HG02642 (cell line): ENCODE measurements at regions not wholly inside any gene's neighbourhood (a gene's known extent, or its start where the extent isn't known, plus 50 kb on each side); places are given as distances from the start of the nearest gene placed in this dataset.

Experiments used
- ATAC-seq: cut with Tn5 transposase; IDR thresholded peaks from one replicate; pipeline ENCODE4 v1.9.1; 2021; ENCODE audit warnings: mild to moderate bottlenecking; ENCODE audit not compliant: unreplicated experiment, poor library complexity

DNA sequence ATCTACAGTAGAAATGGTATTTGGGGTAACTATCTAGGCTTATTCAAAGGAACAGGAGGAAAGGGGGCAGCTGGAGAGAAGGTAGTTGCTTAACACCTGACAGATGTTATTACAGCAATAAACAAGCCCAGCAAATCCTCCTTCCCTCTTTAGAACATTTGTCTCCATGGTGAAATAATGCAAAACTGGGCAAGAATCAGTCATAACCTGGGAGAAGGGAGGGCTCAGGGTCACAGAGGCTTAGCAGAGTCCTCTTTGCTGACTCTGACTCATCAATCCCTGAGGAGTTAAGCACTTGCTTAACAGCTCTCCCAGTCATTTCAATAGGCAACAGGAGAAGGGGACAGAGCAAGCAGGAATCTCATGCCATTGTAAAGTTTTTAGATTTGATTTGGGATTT is 230.3 kb downstream of the IBTK start:
- ATAC-seq: no peak

DNA sequence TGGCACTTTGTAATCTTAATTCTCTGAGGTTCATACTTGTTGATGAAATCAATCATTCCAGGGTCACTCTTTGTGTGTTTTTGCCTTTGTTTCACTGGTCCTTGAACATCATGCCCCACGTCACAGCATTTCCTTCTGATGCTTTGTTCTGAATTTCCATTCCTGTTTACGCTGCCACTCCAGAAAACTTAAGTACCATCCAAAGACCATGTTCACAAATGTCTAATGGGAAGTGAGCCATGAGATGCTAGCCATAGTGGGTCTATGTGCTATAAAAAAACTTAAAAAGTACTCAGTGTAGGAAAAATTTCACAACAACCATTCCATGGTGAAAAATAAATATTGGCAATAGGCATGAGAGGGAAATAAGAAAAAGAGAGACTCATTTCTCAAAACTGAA is 232.0 kb downstream of the IBTK start:
- no peak for ATAC-seq

DNA sequence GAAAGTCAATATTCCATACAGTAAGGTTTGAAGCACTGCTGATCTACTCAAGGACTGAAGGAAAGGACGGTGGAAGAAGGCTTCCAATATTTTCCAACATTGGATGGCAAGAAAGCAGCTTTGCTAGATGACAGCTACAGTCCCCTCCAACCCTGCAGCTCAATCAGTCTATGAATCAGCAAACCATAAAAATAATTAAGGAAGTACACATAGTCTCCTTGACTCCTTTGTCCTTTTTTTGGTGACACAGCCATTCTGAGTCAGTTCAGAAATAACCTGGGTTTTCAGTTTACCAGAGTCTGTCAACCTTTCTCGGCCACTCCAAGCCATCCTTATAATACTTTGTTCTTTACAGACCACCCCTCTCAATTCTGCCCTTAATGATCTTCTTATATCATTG is 232.5 kb downstream of the IBTK start:
- no peak for ATAC-seq

GRCh38 chr6:82013561-82014530 is 233.7 kb downstream of the IBTK start:
- no peak for ATAC-seq

GRCh38 chr6:82006027-82006738 is 241.4 kb downstream of the IBTK start:
- ATAC-seq: peak; percentile 93

- no peak for ATAC-seq
Observed at GRCh38 chr6:82000551-82000950, 247.0 kb downstream of the IBTK start.

- no peak for ATAC-seq
Observed at GRCh38 chr6:81999826-82000225, 247.3 kb upstream of the TENT5A start.

- no peak for ATAC-seq
Observed at GRCh38 chr6:81999270-81999669, 246.8 kb upstream of the TENT5A start.

GRCh38 chr6:81998432-81998831 is 246.0 kb upstream of the TENT5A start:
- no peak for ATAC-seq

- peak; percentile 59 for ATAC-seq
Observed at GRCh38 chr6:81997090-81997926, 244.8 kb upstream of the TENT5A start.

GRCh38 chr6:81996414-81996813 is 243.9 kb upstream of the TENT5A start:
- ATAC-seq: no peak

DNA sequence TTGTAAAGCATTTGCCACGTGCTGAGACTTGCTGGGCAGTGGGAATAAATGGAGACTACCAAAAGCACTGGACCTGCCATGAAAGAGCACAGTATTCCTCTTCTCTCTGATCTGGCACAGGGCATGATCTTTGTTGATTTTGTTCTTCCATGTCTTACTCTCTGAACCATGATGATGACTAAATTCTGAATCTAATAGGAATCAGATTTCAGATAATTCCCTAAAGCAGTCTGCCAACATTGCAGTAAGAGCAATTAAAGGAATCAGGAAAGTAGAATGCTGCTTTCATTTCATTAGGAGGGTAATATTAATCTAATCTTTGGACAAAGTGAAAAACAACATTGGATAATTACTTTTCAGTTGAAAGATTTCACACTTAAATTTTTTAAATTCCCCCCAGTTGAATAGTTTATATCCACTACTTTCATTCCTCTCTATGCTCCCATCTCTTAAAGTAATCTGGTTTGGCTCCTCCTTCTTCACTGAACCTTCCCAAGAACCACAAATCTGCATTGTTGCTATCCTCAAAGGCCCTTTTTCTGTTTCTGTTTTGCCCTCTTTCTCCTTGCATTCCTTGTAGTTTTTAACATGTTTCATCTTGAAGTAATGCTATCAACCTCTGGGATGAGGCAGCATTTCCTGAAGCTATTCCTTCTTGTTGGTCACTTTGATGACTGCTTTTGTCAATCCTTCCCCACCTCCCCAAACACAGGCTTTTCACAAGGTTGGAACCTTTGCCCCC is 243.2 kb upstream of the TENT5A start:
- ATAC-seq: no peak

- ATAC-seq: no peak
Observed at GRCh38 chr6:81988871-81989270, 236.4 kb upstream of the TENT5A start.

- no peak for ATAC-seq
Observed at GRCh38 chr6:81988446-81988845, 236.0 kb upstream of the TENT5A start.

DNA sequence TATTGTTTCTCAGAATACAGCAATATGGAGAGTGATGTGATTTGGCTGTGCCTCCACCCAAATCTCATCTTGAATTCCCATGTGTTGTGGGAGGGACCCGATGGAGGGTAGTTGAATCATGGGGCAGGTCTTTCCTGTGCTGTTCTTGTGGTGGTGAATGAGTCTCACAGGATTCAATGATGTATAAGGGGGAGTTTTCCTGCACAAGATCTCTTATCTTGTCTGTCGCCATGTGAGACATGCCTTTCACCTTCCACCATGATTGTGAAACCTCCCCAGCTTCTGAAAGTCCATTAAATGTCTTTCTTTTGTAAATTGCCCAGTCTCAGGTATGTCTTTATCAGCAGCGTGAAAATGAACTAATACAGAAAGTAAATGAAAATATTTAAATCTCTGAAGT is 234.8 kb upstream of the TENT5A start:
- no peak for ATAC-seq

DNA sequence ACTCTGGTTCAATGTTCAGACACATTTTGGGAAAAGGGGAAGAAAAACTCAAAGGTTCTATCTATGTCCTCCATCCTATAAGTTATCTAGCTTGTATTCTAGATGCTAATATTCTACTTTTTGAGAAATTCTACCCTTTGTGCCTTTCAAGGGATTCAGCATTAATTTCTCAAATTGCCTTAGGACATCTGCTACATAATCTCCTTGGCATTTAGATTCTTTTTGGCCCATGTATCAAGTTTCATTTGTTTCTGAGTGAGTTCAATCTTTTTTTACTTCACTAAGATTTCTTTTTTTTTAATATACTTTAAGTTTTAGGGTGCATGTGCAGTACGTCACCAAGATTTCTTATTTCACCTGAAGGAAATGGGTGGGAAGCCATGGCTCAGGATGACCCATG is 232.7 kb upstream of the TENT5A start:
- no peak for ATAC-seq

GRCh38 chr6:81984599-81984998 is 232.1 kb upstream of the TENT5A start:
- no peak for ATAC-seq

- ATAC-seq: peak; percentile 44
Observed at GRCh38 chr6:81981812-81982211, 229.3 kb upstream of the TENT5A start.

DNA sequence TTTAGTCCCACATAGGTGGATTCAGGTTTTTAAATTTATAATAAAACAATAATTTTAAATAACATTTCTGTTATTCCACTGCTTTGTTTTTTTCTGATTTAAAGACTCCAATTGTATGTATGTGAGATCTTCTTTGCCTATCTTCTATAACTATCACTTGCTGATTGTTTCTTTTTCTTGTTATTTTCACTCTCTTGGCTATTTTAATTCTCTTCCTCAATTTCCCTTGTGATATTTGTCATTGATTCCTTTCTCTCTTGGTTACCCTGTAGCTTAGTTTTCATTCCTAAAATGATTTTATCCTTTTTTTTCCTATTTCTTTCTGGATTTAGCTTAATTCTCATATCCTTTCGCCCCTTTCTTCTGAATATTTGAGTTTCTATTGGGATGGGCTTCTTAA is 227.3 kb upstream of the TENT5A start:
- no peak for ATAC-seq

- ATAC-seq: no peak
Observed at GRCh38 chr6:81979329-81979728, 226.8 kb upstream of the TENT5A start.
